ENCODE measurements at regions not wholly inside any gene's neighbourhood (a gene's known extent, or its start where the extent isn't known, plus 50 kb on each side); places are given as distances from the start of the nearest gene placed in this dataset.

GRCh38 chr16:35753559-35754390 is 2294.4 kb downstream of the TP53TG3F start:
- TF ChIP-seq SP1 (IDR thresholded peaks at IDR 0.05) (no peak), TARDBP (IDR thresholded peaks at IDR 0.05) (no peak), HDGF (IDR thresholded peaks at IDR 0.05; ENCODE audit: borderline replicate concordance) (no peak), NFRKB (IDR thresholded peaks at IDR 0.05) (no peak), FOXA1 (IDR thresholded peaks at IDR 0.05) (no peak), FOXM1 (IDR thresholded peaks at IDR 0.05; ENCODE audit: borderline replicate concordance) (no peak), SUZ12 (IDR thresholded peaks at IDR 0.05) (no peak), BHLHE40 (IDR thresholded peaks at IDR 0.05; ENCODE audit: borderline replicate concordance) (no peak)

Measured in HEK293T (cell line).